Motor neuron (in vitro differentiated cells): ENCODE measurements at regions not wholly inside any gene's neighbourhood (a gene's known extent, or its start where the extent isn't known, plus 50 kb on each side); places are given as distances from the start of the nearest gene placed in this dataset.
A peak's percentile ranks its signal among the peaks of the same experiment; 100 is the strongest.

Experiments used
- ATAC-seq, 8 experiments: fragments of 200-7000 bp; cut with Tn5 transposase; replicated peaks in 6 of 8; 2 replicates each; pipeline ENCODE4 v1.8.0; 2021; ENCODE audit warnings: mild to moderate bottlenecking in 8 of 8, moderate library complexity in 8 of 8
- H3K27ac ChIP-seq, 2 donors: fragments of 250-450 bp; sonication (Bioruptor Pico); 2 replicates each; pipeline ENCODE4 v1.9.0; 2021; ENCODE audit warnings: antibody characterized with exemption in 2 of 2, mild to moderate bottlenecking in 2 of 2, moderate library complexity in 1 of 2
- H3K4me1 ChIP-seq, 2 donors: fragments of 250-450 bp; sonication (Bioruptor Pico); replicated peaks in 1 of 2; 2 replicates each; pipeline ENCODE4 v1.6.1; 2021; ENCODE audit warnings: antibody characterized with exemption in 2 of 2, mild to moderate bottlenecking in 2 of 2, moderate library complexity in 1 of 2
- H3K4me3 ChIP-seq, 5 donors: fragments of 250-450 bp; sonication (Bioruptor Pico); 2 replicates each; pipeline ENCODE4 v1.9.0; 2021; ENCODE audit warnings: antibody characterized with exemption in 5 of 5, mild to moderate bottlenecking in 5 of 5, moderate library complexity in 4 of 5
- WGBS, 10 experiments: fragments of 450-650 bp; shearing (Covaris generic); methylation state at CpG; one replicate each; pipeline ENCODE4 v1.0.0; 2022; 5-methylcytosine and 5-hydroxymethylcytosine counted together
- in situ Hi-C, 9 experiments: fragments of 400-800 bp; cut with MboI; loops; one replicate each; pipeline ENCODE4 v1.15.0; 2021; ENCODE audit warnings: low sequenced_read_pairs in 9 of 9, low pct_unique_long_range_greater_than_20kb in 2 of 9; ENCODE audit not compliant: unreplicated experiment in 9 of 9

DNA sequence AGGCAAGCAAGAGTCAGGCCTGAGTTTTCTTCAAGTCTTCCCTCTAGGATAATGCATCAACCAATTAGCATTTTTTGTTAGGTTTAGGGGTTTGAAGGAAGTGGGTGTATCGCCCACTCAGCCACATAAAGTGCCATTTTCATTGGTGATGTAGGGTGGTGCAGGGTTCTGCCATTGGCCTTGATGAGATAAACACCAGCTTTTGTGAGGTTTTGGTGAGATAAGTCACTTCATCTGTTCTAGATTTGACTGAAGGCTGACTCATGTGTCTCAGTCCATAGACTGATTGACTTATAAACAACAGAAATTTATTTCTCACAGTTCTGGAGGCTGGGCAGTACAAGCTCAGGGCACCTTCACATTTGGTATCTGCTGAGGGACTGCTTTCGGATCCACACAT lies 84.5 kb upstream of the C3orf80 start:
- ATAC-seq, result peak in 2 of 8 experiments; percentile 46 to 66
- Histone ChIP-seq H3K4me3 (no peak overlapping the region), H3K27ac (no peak overlapping the region), H3K4me1 (peaks cover 0 to 4% of the 10 kb centered on the region in 2 donors)
- in situ Hi-C loops, result no loop called here
- 0 to 100% (median 89%) methylated on average over 1 to 2 of the region's 2 CpGs; no CpG with 5 or more reads in 2 of the 10 experiments for WGBS, 10 experiments

DNA sequence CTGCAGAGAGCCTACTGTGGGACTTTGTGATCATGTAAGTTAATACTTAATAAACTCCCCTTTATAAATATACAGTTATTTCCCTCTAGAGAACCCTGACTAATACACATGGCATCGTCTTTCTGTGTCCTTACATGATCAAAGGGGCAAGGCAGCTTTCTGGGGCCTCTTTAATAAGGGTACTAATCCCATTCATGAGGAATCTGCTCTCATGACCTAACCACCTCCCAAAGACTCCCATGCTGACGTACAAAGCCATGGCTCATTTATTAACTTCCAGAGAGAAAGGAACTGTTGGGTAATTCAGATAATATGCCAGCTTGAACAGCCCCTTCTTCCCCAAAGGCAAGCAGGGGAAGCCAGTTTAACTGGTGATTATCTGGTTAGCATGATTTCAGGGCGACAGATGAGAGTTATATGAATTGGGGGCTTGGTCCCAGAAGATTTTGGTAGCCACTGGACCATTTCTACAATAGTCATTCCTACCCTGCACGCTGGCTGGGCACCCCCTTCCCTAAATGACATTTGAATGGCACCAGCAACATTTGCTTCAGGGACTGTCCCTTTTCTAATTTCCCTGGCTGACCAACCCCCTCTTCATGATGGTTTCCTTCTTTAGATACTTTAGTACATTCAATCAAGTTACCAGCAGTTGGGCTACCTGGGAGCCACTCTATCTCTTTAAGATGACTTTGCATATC lies 83.6 kb upstream of the C3orf80 start:
- Histone ChIP-seq H3K4me3 (no peak overlapping the region), H3K4me1 (peaks cover 0 to 4% of the 10 kb centered on the region in 2 donors), H3K27ac (no peak overlapping the region)
- no peak for ATAC-seq
- 42 to 75% (median 56%) methylated on average over 2 to 4 of the region's 4 CpGs; no CpG with 5 or more reads in 3 of the 10 experiments for WGBS, 10 experiments
- in situ Hi-C loops, result no loop called here

DNA sequence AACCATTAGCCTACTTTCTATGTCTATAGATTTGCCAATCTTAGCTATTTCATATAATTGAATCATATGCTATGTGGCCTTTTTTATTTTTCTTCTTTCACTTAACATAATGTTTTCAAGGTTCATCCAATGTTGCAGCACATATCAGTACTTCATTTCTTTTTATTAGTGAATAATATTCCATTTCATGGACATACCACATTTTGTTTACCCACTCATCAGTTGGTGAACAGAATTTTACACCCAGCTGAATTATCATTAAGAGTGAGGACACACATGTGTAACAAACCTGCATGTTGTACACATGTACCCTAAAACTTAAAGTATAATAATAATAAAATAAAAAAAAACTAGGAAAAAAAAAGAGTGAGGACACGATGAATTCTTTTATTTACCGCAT lies 81.7 kb upstream of the C3orf80 start:
- Histone ChIP-seq H3K27ac (no peak overlapping the region), H3K4me1 (peaks cover 0 to 4% of the 10 kb centered on the region in 2 donors), H3K4me3 (no peak overlapping the region)
- ATAC-seq, result no peak
- 40 to 100% (median 100%) methylated on average over 2 of the region's 2 CpGs for WGBS, 10 experiments
- in situ Hi-C loops, result no loop called here

DNA sequence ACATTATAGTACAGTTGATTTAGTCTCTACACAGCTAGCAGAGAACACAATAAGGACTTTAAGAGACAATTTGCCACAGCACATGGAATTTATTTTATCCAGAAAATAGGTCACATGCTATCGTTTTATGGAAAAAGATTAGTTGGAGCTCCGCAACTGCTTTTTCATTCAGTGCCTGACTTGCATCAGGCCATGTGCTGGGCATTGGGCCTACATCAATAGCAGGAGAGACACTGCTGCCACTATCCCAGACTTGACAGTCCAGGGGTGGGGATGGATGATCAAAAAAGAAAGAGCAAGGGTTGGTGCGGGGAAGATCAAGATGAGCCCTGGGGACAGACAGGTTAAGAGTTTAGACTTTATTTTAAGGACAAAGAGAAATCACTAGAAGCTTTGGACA lies 75.2 kb upstream of the C3orf80 start:
- no peak for ATAC-seq
- 0 to 100% (median 83%) methylated on average over 1 to 3 of the region's 3 CpGs; no CpG with 5 or more reads in 3 of the 10 experiments for WGBS, 10 experiments
- Histone ChIP-seq H3K27ac (no peak overlapping the region), H3K4me1 (no peaks in the 10 kb centered on the region), H3K4me3 (no peak overlapping the region)
- in situ Hi-C loops, result loop anchor here in 1 of 9 experiments (25.0 kb wide), 1 partner anchor 187 kb away; no protein-coding TSS in a partner anchor

DNA sequence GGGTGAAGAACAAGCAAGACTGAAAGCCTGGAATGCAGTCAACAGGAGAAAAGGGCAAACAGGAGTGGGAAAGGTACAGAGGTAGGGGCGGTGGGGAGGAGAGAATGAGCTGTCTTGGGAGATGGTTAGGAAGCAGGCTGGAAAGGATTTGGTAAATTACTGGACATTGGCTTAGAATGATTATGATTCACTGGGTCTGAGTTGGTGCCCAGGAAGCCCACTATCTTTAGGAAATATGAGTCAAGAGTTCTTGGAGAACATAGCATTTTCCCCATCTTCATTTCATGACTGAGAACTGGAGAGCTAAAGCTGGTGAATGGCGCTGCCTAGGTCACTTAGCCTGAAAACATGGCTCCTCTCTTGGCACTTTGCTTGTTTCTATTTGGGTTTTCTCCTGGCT lies 74.7 kb upstream of the C3orf80 start:
- H3K27ac ChIP-seq, result no peak overlapping the region
- no peak overlapping the region for H3K4me3 ChIP-seq
- in situ Hi-C loops, result loop anchor here in 1 of 9 experiments (25.0 kb wide), 1 partner anchor 187 kb away; no protein-coding TSS in a partner anchor
- 8 to 100% (median 66%) methylated on average over 1 to 2 of the region's 2 CpGs; no CpG with 5 or more reads in 2 of the 10 experiments for WGBS, 10 experiments
- no peak for ATAC-seq
- H3K4me1 ChIP-seq, result no peaks in the 10 kb centered on the region

DNA sequence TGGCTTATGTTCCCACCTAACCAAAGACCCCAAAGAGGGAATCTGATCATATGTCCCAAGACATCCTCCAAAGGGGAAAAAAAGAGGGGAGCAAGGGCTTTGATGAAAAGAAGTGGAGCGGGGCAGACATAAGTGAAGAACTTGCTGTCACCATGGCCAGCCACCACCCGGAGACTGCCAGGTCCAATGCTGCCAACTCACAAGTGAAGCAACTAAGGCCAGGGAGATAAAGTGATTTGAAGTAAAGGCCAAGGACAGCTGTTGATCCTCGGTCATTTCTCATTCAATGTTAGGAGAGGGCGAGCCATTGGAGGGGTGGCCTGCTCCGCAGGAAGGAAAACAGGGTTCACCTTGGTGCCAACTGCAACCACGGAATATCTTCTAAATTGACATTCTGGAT lies 72.6 kb upstream of the C3orf80 start:
- no peak for ATAC-seq
- in situ Hi-C loops, result loop anchor here in 1 of 9 experiments (25.0 kb wide), 1 partner anchor 185 kb away; no protein-coding TSS in a partner anchor
- 57 to 100% (median 88%) methylated on average over 1 to 6 of the region's 6 CpGs; no CpG with 5 or more reads in 2 of the 10 experiments for WGBS, 10 experiments
- Histone ChIP-seq H3K27ac (no peak overlapping the region), H3K4me3 (no peak overlapping the region), H3K4me1 (no peaks in the 10 kb centered on the region)

DNA sequence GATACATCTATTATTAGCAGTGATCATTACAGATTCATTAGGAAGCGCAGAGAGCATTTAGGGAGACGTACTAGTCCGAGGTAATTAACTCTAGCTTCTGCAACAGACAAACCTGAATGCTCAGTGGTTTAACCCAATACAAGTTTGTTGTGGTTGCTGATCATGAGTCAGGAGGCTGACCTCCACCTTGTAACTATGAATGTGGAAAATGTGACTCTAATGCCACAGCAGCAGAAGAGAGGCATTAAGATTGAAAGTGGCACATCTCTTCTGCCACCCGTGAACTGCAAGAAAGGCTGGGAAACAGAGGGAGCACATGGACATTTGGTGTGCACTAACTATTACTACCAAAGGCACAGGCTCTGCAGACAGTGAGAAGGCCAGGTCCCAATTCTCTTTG lies 71.2 kb upstream of the C3orf80 start:
- Histone ChIP-seq H3K4me3 (no peak overlapping the region), H3K4me1 (peaks cover 0 to 2% of the 10 kb centered on the region in 2 donors), H3K27ac (no peak overlapping the region)
- ATAC-seq, result no peak
- in situ Hi-C loops, result loop anchor here in 1 of 9 experiments (25.0 kb wide), 1 partner anchor 183 kb away; no protein-coding TSS in a partner anchor
- 25 to 100% (median 84%) methylated on average over 1 to 4 of the region's 4 CpGs for WGBS, 10 experiments

DNA sequence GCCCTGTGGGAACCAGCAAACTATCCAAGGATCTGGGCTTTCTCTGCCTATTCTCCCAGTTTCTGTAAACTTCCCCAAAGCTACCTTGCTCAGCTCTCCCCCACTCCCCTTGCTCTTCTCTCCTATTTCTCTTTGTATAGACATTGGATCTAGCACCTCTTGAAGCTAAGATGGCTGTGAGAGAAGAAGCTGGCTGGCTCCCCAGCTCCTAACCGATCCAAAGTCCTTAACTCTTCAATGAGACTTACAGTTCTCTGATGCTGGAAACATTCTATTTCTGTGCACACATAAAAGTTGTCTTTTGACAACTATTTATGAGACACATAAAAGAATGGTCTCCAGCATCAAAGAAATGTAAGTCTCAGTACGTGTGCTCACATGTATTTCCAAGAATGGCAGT lies 70.6 kb upstream of the C3orf80 start:
- Histone ChIP-seq H3K4me1 (peaks cover under 1 to 3% of the 10 kb centered on the region in 2 donors), H3K4me3 (no peak overlapping the region), H3K27ac (no peak overlapping the region)
- 27 to 100% (median 71%) methylated on average over 1 to 2 of the region's 2 CpGs; no CpG with 5 or more reads in 2 of the 10 experiments for WGBS, 10 experiments
- no peak for ATAC-seq
- in situ Hi-C loops, result loop anchor here in 1 of 9 experiments (25.0 kb wide), 1 partner anchor 183 kb away; no protein-coding TSS in a partner anchor

DNA sequence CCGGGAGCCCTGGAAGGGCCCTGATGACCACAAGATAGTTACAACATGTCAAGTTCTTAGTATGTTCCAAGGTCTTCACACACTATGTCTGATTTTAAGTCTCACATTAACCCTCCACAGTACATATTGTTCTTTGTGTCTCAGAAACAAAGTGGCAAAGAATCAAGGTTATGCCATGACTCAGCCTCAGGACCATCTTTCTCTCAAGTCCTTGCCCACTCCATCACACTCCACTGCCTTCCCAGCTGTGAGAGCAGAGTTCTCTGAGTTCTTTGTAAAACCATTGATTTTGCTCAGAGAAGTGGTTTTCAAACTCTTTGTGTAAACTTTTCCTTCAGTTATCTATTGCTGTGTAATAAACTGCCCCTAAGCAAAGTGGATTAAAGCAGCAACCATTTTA lies 67.9 kb upstream of the C3orf80 start:
- no peak for ATAC-seq
- H3K4me1 ChIP-seq, result peaks cover 14 to 21% of the 10 kb centered on the region in 2 donors
- H3K4me3 ChIP-seq, result no peak overlapping the region
- H3K27ac ChIP-seq, result no peak overlapping the region
- WGBS, 10 experiments, result 60 to 100% (median 81%) methylated on average over 1 of the region's 1 CpG; no CpG with 5 or more reads in 6 of the 10 experiments
- in situ Hi-C loops, result loop anchor here in 1 of 9 experiments (25.0 kb wide), 1 partner anchor 180 kb away; no protein-coding TSS in a partner anchor

DNA sequence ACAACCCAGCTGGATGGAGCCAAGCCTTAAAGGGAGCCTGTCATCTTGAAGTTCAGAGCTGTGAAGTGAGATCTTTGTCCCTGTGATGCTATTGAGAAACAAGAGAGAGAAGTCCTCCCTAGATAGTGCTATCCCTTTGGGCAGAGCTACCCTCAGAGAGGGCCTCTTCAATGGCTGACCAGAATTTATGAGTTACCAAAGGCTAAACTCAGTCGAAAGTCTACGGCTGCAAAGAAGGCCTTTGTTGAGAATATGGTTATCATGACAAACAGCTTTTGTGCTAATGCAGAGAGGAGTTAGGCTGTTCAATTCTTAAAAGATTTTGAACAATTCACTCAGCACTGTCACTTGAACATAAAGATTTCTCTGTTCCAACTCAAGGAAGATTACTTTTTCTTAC lies 65.9 kb upstream of the C3orf80 start:
- Histone ChIP-seq H3K4me3 (no peak overlapping the region), H3K4me1 (peaks cover 15 to 36% of the 10 kb centered on the region in 2 donors), H3K27ac (peak overlapping the region in 1 of 2 donors; percentile 65)
- WGBS, 10 experiments, result 0 to 100% (median 94%) methylated on average over 1 to 2 of the region's 2 CpGs; no CpG with 5 or more reads in 3 of the 10 experiments
- ATAC-seq, result peak in 4 of 8 experiments; percentile 25 to 65 (median 52)
- in situ Hi-C loops, result loop anchor here in 1 of 9 experiments (25.0 kb wide), 1 partner anchor 178 kb away; no protein-coding TSS in a partner anchor

DNA sequence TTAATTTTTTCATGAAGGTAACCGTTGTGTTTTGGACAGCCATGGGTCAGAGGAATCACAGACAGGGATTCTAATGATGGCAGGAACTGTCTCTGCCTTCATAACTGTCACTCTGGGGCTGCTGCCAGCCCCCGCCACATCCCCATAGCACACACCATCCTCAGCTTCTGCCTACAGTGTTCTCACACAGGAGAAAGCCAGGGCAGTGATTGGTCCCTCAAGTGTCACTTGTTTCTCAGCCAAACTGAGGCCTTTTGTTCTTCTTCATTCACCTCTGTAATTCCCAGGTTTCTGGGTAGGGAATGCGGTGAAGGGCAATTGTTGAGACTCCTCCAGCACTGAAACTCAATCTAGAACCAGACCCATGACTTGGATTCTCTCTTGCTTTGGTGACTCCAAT lies 65.4 kb upstream of the C3orf80 start:
- peak in 1 of 8 experiments; percentile 31 for ATAC-seq
- in situ Hi-C loops, result loop anchor here in 2 of 9 experiments (10.0 to 25.0 kb wide), 2 partner anchors 177 to 185 kb away; no protein-coding TSS in a partner anchor
- Histone ChIP-seq H3K4me3 (no peak overlapping the region), H3K27ac (peak overlapping the region in 1 of 2 donors; percentile 65), H3K4me1 (peaks cover 15 to 36% of the 10 kb centered on the region in 2 donors)
- 39 to 100% (median 83%) methylated on average over 1 to 3 of the region's 3 CpGs; no CpG with 5 or more reads in 2 of the 10 experiments for WGBS, 10 experiments

DNA sequence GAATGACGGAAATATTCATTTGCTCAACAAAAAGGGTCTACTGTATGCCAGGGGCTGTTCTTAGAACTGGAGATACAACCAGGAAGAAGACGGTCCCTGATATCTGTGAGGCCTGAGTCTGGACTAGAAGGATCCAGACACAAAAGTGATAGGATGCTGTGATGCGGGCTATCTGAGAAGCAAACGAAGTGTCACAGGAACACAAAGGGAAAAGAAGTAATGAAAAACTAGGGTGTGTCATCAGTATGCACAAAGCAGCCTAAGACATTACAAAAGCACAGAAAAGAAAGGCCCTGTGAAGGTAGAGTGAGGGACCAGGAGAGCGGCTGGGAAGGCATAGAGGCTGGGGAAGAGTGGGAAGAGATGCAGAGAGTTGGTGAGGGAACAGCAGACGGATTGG lies 63.3 kb upstream of the C3orf80 start:
- in situ Hi-C loops, result loop anchor here in 2 of 9 experiments (10.0 to 25.0 kb wide), 2 partner anchors 175 to 183 kb away; no protein-coding TSS in a partner anchor

DNA sequence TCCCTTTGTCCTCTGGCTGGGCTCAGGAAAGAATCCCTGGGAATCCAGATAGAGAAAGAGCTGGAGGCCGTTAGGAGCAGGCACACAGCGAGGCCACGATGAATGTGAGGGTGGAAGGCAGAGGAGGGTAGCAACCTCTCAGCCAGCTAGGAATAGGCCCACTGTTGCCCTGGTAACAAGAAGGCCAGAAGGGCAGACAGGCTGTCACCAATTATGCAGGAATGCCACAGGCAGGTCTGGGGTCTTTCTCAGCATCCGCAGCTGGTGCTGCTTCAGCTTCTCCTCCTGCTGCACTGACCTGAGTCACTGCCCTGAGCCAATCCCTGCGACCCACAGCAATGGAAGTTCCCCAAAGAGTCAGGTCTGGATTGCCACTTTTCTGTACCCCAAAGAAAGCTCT lies 62.8 kb upstream of the C3orf80 start:
- Histone ChIP-seq H3K4me1 (peaks cover 15 to 36% of the 10 kb centered on the region in 2 donors), H3K4me3 (no peak overlapping the region), H3K27ac (peak overlapping the region in 1 of 2 donors; percentile 51)
- in situ Hi-C loops, result loop anchor here in 2 of 9 experiments (10.0 to 25.0 kb wide), 2 partner anchors 175 to 182 kb away; no protein-coding TSS in a partner anchor
- ATAC-seq, result peak in 5 of 8 experiments; percentile 92 to 95 (median 93)
- 0 to 59% (median 6%) methylated on average over 1 to 4 of the region's 5 CpGs; no CpG with 5 or more reads in 5 of the 10 experiments for WGBS, 10 experiments

More for the DNA sequence above, 63.3 kb upstream of the C3orf80 start:
- peak in 5 of 8 experiments; percentile 21 to 36 (median 25) for ATAC-seq
- Histone ChIP-seq H3K27ac (peak overlapping the region in 1 of 2 donors; percentile 51), H3K4me3 (no peak overlapping the region), H3K4me1 (peaks cover 15 to 36% of the 10 kb centered on the region in 2 donors)
- WGBS, 10 experiments, result 20 to 85% (median 75%) methylated on average over 1 to 6 of the region's 6 CpGs
